Left hindlimb (tissue), 1 donor: ENCODE measurements at regions not wholly inside any gene's neighbourhood (a gene's known extent, or its start where the extent isn't known, plus 50 kb on each side); places are given as distances from the start of the nearest gene placed in this dataset.
A peak's percentile ranks its signal among the peaks of the same experiment; 100 is the strongest.

Experiments used
- DNase-seq: peaks from one replicate; pipeline ENCODE4 v3.0.0-alpha.2; 2018

GRCh38 chr2:18503376-18504228, 56.9 kb downstream of the RDH14 start:
- DNase-seq: no peak

GRCh38 chr2:18502142-18502541, 58.3 kb downstream of the RDH14 start:
- DNase-seq: no peak

GRCh38 chr2:18501729-18502128, 58.7 kb downstream of the RDH14 start:
- no peak for DNase-seq

GRCh38 chr2:18501156-18501555, 59.3 kb downstream of the RDH14 start:
- no peak for DNase-seq

GRCh38 chr2:18500333-18500732, 60.1 kb downstream of the RDH14 start:
- no peak for DNase-seq

GRCh38 chr2:18498531-18498930, 61.9 kb downstream of the RDH14 start:
- DNase-seq: no peak

GRCh38 chr2:18496516-18496915, 63.9 kb downstream of the RDH14 start:
- no peak for DNase-seq

- no peak for DNase-seq
These were observed 65.4 kb downstream of the RDH14 start for GRCh38 chr2:18495058-18495457.

- no peak for DNase-seq
These were observed 67.7 kb downstream of the RDH14 start for GRCh38 chr2:18492721-18493120.

- DNase-seq: no peak
These were observed 68.9 kb downstream of the RDH14 start for GRCh38 chr2:18491577-18491976.

- DNase-seq: no peak
These were observed 69.6 kb downstream of the RDH14 start for GRCh38 chr2:18490901-18491300.

- DNase-seq: no peak
These were observed 73.1 kb downstream of the RDH14 start for GRCh38 chr2:18487106-18487913.

GRCh38 chr2:18484625-18485024, 75.8 kb downstream of the RDH14 start:
- DNase-seq: no peak

- no peak for DNase-seq
These were observed 76.6 kb downstream of the RDH14 start for GRCh38 chr2:18483896-18484295.

- DNase-seq: no peak
These were observed 77.8 kb downstream of the RDH14 start for GRCh38 chr2:18482666-18483065.

GRCh38 chr2:18479947-18480369, 80.5 kb downstream of the RDH14 start:
- DNase-seq: peak; percentile 67

- no peak for DNase-seq
These were observed 83.2 kb downstream of the RDH14 start for GRCh38 chr2:18477293-18477692.

- no peak for DNase-seq
These were observed 84.0 kb downstream of the RDH14 start for GRCh38 chr2:18476484-18476883.

- DNase-seq: no peak
These were observed 84.6 kb downstream of the RDH14 start for GRCh38 chr2:18475884-18476283.

- no peak for DNase-seq
These were observed 85.8 kb downstream of the RDH14 start for GRCh38 chr2:18474700-18475099.

- no peak for DNase-seq
These were observed 86.9 kb downstream of the RDH14 start for GRCh38 chr2:18473241-18474181.

GRCh38 chr2:18467749-18468360, 92.6 kb downstream of the RDH14 start:
- no peak for DNase-seq
